ENCODE measurements at regions not wholly inside any gene's neighbourhood (a gene's known extent, or its start where the extent isn't known, plus 50 kb on each side); places are given as distances from the start of the nearest gene placed in this dataset.

- no peaks in the 10 kb centered on the region for H3K79me2 ChIP-seq (ENCODE audit: insufficient read depth, low read length)
- H3K9me2 ChIP-seq (ENCODE audit: low read depth, low read length): no peaks in the 10 kb centered on the region
- H4K20me1 ChIP-seq (ENCODE audit: insufficient read depth, low read length): no peaks in the 10 kb centered on the region
- no peak overlapping the region for H3K9ac ChIP-seq (ENCODE audit: low read length)
- no peak overlapping the region for H2AFZ ChIP-seq (ENCODE audit: low read length)
- no peak overlapping the region for H3K4me3 ChIP-seq (ENCODE audit: low read depth, low read length, poor library complexity, severe bottlenecking)
- no peaks in the 10 kb centered on the region for H3K4me1 ChIP-seq (ENCODE audit: insufficient read depth, low read length, severe bottlenecking)
- no peaks in the 10 kb centered on the region for H3F3A ChIP-seq (ENCODE audit: insufficient read depth, low read length)
- H3K36me3 ChIP-seq (ENCODE audit: insufficient read depth, low read length): no peaks in the 10 kb centered on the region
- H3K4me2 ChIP-seq (ENCODE audit: low read length): no peak overlapping the region
- H3K27ac ChIP-seq (ENCODE audit: low read depth, low read length, poor library complexity, severe bottlenecking): no peak overlapping the region
- no peaks in the 10 kb centered on the region for H3K9me3 ChIP-seq (ENCODE audit: low read length)
- TF ChIP-seq EZH2 (IDR thresholded peaks at IDR 0.05; ENCODE audit: borderline replicate concordance, low read length) (no peak), CTCF (IDR thresholded peaks at IDR 0.05; ENCODE audit: low read length) (no peak)
- no peaks in the 10 kb centered on the region for H3K27me3 ChIP-seq (ENCODE audit: insufficient read depth, low read length)
These were observed 56.6 kb upstream of the CELF2 start for GRCh38 chr10:10961072-10961471.

- Histone ChIP-seq H3K9me2 (ENCODE audit: low read depth, low read length) (no peaks in the 10 kb centered on the region), H2AFZ (ENCODE audit: low read length) (no peak overlapping the region), H3K27me3 (ENCODE audit: insufficient read depth, low read length) (no peaks in the 10 kb centered on the region), H3K9ac (ENCODE audit: low read length) (no peak overlapping the region), H3K79me2 (ENCODE audit: insufficient read depth, low read length) (no peaks in the 10 kb centered on the region), H3F3A (ENCODE audit: insufficient read depth, low read length) (no peaks in the 10 kb centered on the region), H3K4me1 (ENCODE audit: insufficient read depth, low read length, severe bottlenecking) (no peaks in the 10 kb centered on the region), H3K9me3 (ENCODE audit: low read length) (no peaks in the 10 kb centered on the region), H4K20me1 (ENCODE audit: insufficient read depth, low read length) (no peaks in the 10 kb centered on the region), H3K4me2 (ENCODE audit: low read length) (no peak overlapping the region), H3K4me3 (ENCODE audit: low read depth, low read length, poor library complexity, severe bottlenecking) (no peak overlapping the region), H3K36me3 (ENCODE audit: insufficient read depth, low read length) (no peaks in the 10 kb centered on the region), H3K27ac (ENCODE audit: low read depth, low read length, poor library complexity, severe bottlenecking) (no peak overlapping the region)
- TF ChIP-seq EZH2 (IDR thresholded peaks at IDR 0.05; ENCODE audit: borderline replicate concordance, low read length): no peak
- no peak for TF ChIP-seq CTCF (IDR thresholded peaks at IDR 0.05; ENCODE audit: low read length)
These were observed 50.6 kb upstream of the CELF2 start for GRCh38 chr10:10967029-10967428.

DNA sequence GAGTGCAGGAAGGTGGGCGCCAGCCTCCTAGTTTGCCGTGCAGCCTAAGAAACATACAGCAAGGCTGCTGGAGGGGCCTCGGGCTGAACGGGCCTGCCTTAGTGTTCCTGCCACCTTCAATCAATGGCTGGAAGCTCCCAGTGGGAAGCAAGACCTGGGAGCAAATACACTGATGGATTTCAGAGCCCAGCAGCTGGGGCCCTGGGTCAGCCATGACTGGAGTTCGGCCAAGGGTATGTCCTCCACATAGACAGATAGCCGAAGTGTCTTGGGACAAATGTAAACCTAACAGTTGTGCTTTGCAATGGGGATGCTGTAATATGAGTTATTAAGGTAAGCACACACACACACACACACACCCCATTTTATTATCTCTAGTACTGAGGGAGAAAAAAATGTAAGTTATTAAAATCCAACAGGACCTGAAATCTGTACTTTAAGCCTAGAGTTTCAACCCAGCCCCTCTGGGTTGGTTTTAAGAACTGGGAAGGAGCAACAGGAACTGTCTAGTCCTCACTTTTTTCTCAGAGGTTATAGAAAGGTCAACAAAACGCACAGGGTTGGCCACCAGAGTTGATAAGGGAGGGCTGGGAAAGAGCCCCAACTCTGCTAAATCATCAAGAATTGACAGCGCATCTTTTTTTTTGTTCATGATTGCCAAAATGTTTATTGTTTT is 50.0 kb upstream of the CELF2 start:
- Histone ChIP-seq H3K79me2 (ENCODE audit: insufficient read depth, low read length) (no peaks in the 10 kb centered on the region), H3K4me2 (ENCODE audit: low read length) (no peak overlapping the region), H3K9ac (ENCODE audit: low read length) (no peak overlapping the region), H3K9me3 (ENCODE audit: low read length) (no peaks in the 10 kb centered on the region), H2AFZ (ENCODE audit: low read length) (no peak overlapping the region), H3K9me2 (ENCODE audit: low read depth, low read length) (no peaks in the 10 kb centered on the region), H3K27ac (ENCODE audit: low read depth, low read length, poor library complexity, severe bottlenecking) (no peak overlapping the region), H3K4me1 (ENCODE audit: insufficient read depth, low read length, severe bottlenecking) (no peaks in the 10 kb centered on the region), H3K4me3 (ENCODE audit: low read depth, low read length, poor library complexity, severe bottlenecking) (no peak overlapping the region), H4K20me1 (ENCODE audit: insufficient read depth, low read length) (no peaks in the 10 kb centered on the region), H3K27me3 (ENCODE audit: insufficient read depth, low read length) (no peaks in the 10 kb centered on the region), H3F3A (ENCODE audit: insufficient read depth, low read length) (no peaks in the 10 kb centered on the region), H3K36me3 (ENCODE audit: insufficient read depth, low read length) (no peaks in the 10 kb centered on the region)
- no peak for TF ChIP-seq CTCF (IDR thresholded peaks at IDR 0.05; ENCODE audit: low read length)
- no peak for TF ChIP-seq EZH2 (IDR thresholded peaks at IDR 0.05; ENCODE audit: borderline replicate concordance, low read length)
